Ovary (tissue), 3 donors: ENCODE measurements at regions not wholly inside any gene's neighbourhood (a gene's known extent, or its start where the extent isn't known, plus 50 kb on each side); places are given as distances from the start of the nearest gene placed in this dataset.

Experiments used
- CTCF ChIP-seq, 3 donors: fragments of 450-650 bp in 2 of 3; fragments of 200-600 bp in 1 of 3; IDR thresholded peaks; one replicate each; pipeline versions ENCODE4 v1.5.1 to v1.8.0; 2016 to 2022; ENCODE audit warnings: antibody characterized with exemption in 3 of 3, mild to moderate bottlenecking in 1 of 3
- EP300 ChIP-seq: sonication (generic); formaldehyde crosslinking; IDR thresholded peaks from one replicate; pipeline ENCODE4 v1.6.1; 2017; ENCODE audit warnings: antibody characterized with exemption
- POLR2A ChIP-seq: fragments of 450-650 bp; IDR thresholded peaks from one replicate; pipeline ENCODE4 v1.6.1; 2017; ENCODE audit warnings: antibody characterized with exemption, mild to moderate bottlenecking, moderate library complexity
- donor health status: DM: no; HTN: no; CAD: no.

GRCh38 chrX:150205011-150205410, 158.1 kb upstream of the MAMLD1 start:
- TF ChIP-seq POLR2A (no peak), CTCF (IDR thresholded peaks at IDR 0.05) (no peak), EP300 (no peak)
